ENCODE measurements at regions not wholly inside any gene's neighbourhood (a gene's known extent, or its start where the extent isn't known, plus 50 kb on each side); places are given as distances from the start of the nearest gene placed in this dataset.

DNA sequence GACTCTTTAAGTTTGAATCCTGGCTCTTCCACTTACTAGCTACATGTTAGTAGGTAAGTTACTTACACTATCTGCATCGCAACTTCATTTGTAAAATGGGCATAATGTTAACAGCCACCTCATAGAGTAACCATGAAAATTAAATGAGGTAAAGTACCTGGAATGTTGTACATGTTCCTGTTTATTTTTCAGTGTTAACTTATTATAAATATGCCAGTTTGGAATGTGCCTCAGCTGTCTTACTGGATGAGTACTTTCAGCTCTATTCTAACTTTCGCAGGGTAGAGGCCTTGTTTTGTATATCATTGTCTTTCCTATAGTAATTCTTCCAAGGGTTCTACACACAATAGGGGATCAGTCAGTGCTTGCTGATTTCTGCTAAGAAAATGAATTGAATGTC, 167.4 kb downstream of the DUSP10 start:
- no peak for TF ChIP-seq CTCF (IDR thresholded peaks at IDR 0.05)
- no peak for TF ChIP-seq POLR2A (IDR thresholded peaks at IDR 0.05)
- no peak for TF ChIP-seq EP300 (IDR thresholded peaks at IDR 0.05)
